ENCODE measurements at regions not wholly inside any gene's neighbourhood (a gene's known extent, or its start where the extent isn't known, plus 50 kb on each side); places are given as distances from the start of the nearest gene placed in this dataset.

GRCh38 chr1:172717722-172718465 lies 59.0 kb downstream of the FASLG start:
- DNase-seq (ENCODE audit: low spot score): no peak
- H3K9me3 ChIP-seq (ENCODE audit: severe bottlenecking): no peaks in the 10 kb centered on the region
- peak overlapping the region; percentile 71 for H3K27ac ChIP-seq (ENCODE audit: poor library complexity, severe bottlenecking)
- no peak overlapping the region for H3K4me3 ChIP-seq (ENCODE audit: severe bottlenecking)
- H3K27me3 ChIP-seq (ENCODE audit: insufficient read depth, poor library complexity, severe bottlenecking): no peaks in the 10 kb centered on the region
- TF ChIP-seq CTCF (IDR thresholded peaks at IDR 0.05; ENCODE audit: poor library complexity, severe bottlenecking): no peak
- ATAC-seq (ENCODE audit: low read depth): no peak
- no peaks in the 10 kb centered on the region for H3K36me3 ChIP-seq (ENCODE audit: low read depth)
- peaks cover 15% of the 10 kb centered on the region for H3K4me1 ChIP-seq (ENCODE audit: insufficient read depth, poor library complexity, severe bottlenecking)

DNA sequence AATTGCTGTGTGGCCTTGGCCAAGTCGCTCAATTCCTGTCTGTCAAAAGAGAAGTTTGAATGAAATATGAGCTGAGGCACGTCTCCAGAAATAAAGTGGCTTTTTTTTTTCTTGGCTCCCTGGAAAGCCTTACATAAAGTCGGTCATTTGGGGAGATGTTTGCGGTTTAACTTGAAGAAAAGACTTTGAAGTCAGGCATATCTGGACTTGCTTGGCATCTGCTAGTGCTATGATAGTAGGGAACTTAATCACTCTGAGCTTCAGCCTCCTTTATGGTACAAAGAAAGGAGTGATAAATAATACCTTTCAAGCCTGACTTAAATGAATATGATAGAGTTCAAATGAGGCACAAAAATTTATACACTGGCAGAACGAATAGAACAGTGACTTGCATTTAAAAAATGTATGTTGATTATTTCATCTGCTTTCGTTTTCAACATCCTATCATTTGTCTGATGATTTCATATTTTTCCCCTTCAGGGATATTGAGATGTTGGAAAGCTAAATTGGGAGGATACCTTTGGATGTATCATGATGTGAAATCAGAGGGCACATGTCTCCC lies 60.2 kb downstream of the FASLG start:
- Histone ChIP-seq H3K36me3 (ENCODE audit: low read depth) (no peaks in the 10 kb centered on the region), H3K4me1 (ENCODE audit: insufficient read depth, poor library complexity, severe bottlenecking) (peaks cover 27% of the 10 kb centered on the region), H3K4me3 (ENCODE audit: severe bottlenecking) (no peak overlapping the region), H3K27me3 (ENCODE audit: insufficient read depth, poor library complexity, severe bottlenecking) (no peaks in the 10 kb centered on the region), H3K9me3 (ENCODE audit: severe bottlenecking) (no peaks in the 10 kb centered on the region), H3K27ac (ENCODE audit: poor library complexity, severe bottlenecking) (peak overlapping the region; percentile 71)
- no peak for DNase-seq (ENCODE audit: low spot score)
- peak; percentile 88 for ATAC-seq (ENCODE audit: low read depth)
- TF ChIP-seq CTCF (IDR thresholded peaks at IDR 0.05; ENCODE audit: poor library complexity, severe bottlenecking): no peak

GRCh38 chr1:172719694-172720138 lies 60.8 kb downstream of the FASLG start:
- Histone ChIP-seq H3K27ac (ENCODE audit: poor library complexity, severe bottlenecking) (peak overlapping the region; percentile 71), H3K9me3 (ENCODE audit: severe bottlenecking) (no peaks in the 10 kb centered on the region), H3K27me3 (ENCODE audit: insufficient read depth, poor library complexity, severe bottlenecking) (no peaks in the 10 kb centered on the region), H3K36me3 (ENCODE audit: low read depth) (no peaks in the 10 kb centered on the region), H3K4me1 (ENCODE audit: insufficient read depth, poor library complexity, severe bottlenecking) (peaks cover 30% of the 10 kb centered on the region), H3K4me3 (ENCODE audit: severe bottlenecking) (no peak overlapping the region)
- DNase-seq (ENCODE audit: low spot score) (no peak), ATAC-seq (ENCODE audit: low read depth) (peak; percentile 45; the same call in 2 of the 3 replicates)
- TF ChIP-seq CTCF (IDR thresholded peaks at IDR 0.05; ENCODE audit: poor library complexity, severe bottlenecking): peak; percentile 94

- Histone ChIP-seq H3K9me3 (ENCODE audit: severe bottlenecking) (no peaks in the 10 kb centered on the region), H3K27me3 (ENCODE audit: insufficient read depth, poor library complexity, severe bottlenecking) (no peaks in the 10 kb centered on the region), H3K4me1 (ENCODE audit: insufficient read depth, poor library complexity, severe bottlenecking) (peaks cover 30% of the 10 kb centered on the region), H3K36me3 (ENCODE audit: low read depth) (no peaks in the 10 kb centered on the region), H3K27ac (ENCODE audit: poor library complexity, severe bottlenecking) (peak overlapping the region; percentile 71), H3K4me3 (ENCODE audit: severe bottlenecking) (no peak overlapping the region)
- DNase-seq (ENCODE audit: low spot score) (no peak), ATAC-seq (ENCODE audit: low read depth) (no peak)
- TF ChIP-seq CTCF (IDR thresholded peaks at IDR 0.05; ENCODE audit: poor library complexity, severe bottlenecking): no peak
Measured at GRCh38 chr1:172720339-172720738, 61.4 kb downstream of the FASLG start.

DNA sequence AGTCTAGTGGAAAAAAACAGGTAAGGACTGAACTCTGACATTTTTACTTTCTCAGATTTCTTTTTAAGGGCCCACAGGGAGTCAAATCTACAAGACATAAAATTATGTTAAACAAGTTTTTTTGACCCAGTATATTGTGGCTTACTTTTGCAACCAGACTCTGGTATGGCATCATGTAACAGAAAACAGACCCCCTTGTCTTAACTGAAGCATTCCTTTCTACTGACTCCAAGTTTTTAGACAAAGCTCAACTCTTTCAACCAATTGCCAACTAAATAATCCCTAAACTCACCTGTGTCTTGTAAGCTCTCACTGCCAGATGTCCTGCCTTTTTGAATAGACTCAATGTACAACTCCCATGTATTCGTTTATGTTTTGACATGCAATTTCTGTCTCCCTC lies 64.3 kb downstream of the FASLG start:
- peak overlapping the region; percentile 28 for H3K27ac ChIP-seq (ENCODE audit: poor library complexity, severe bottlenecking)
- peaks cover 30% of the 10 kb centered on the region for H3K4me1 ChIP-seq (ENCODE audit: insufficient read depth, poor library complexity, severe bottlenecking)
- ATAC-seq (ENCODE audit: low read depth) (peak; percentile 26; the same call in 1 of the 3 replicates), DNase-seq (ENCODE audit: low spot score) (no peak)
- no peaks in the 10 kb centered on the region for H3K9me3 ChIP-seq (ENCODE audit: severe bottlenecking)
- H3K4me3 ChIP-seq (ENCODE audit: severe bottlenecking): no peak overlapping the region
- no peaks in the 10 kb centered on the region for H3K27me3 ChIP-seq (ENCODE audit: insufficient read depth, poor library complexity, severe bottlenecking)
- no peaks in the 10 kb centered on the region for H3K36me3 ChIP-seq (ENCODE audit: low read depth)
- TF ChIP-seq CTCF (IDR thresholded peaks at IDR 0.05; ENCODE audit: poor library complexity, severe bottlenecking): no peak
